GM18868 (cell line): ENCODE measurements at regions not wholly inside any gene's neighbourhood (a gene's known extent, or its start where the extent isn't known, plus 50 kb on each side); places are given as distances from the start of the nearest gene placed in this dataset.

Source experiments
- ATAC-seq: cut with Tn5 transposase; IDR thresholded peaks from one replicate; pipeline ENCODE4 v1.9.1; 2021; ENCODE audit warnings: mild to moderate bottlenecking, moderate library complexity; ENCODE audit not compliant: unreplicated experiment

- no peak for ATAC-seq
Measured at GRCh38 chr6:168791917-168792316, 350.9 kb downstream of the SMOC2 start.

- ATAC-seq: no peak
Measured at GRCh38 chr6:168789699-168790098, 348.7 kb downstream of the SMOC2 start.

GRCh38 chr6:168785720-168786511 lies 344.9 kb downstream of the SMOC2 start:
- no peak for ATAC-seq

GRCh38 chr6:168784426-168784825 lies 343.4 kb downstream of the SMOC2 start:
- no peak for ATAC-seq

- ATAC-seq: no peak
Measured at GRCh38 chr6:168783720-168784119, 342.7 kb downstream of the SMOC2 start.

GRCh38 chr6:168782187-168782751 lies 341.3 kb downstream of the SMOC2 start:
- no peak for ATAC-seq

- ATAC-seq: no peak
Measured at GRCh38 chr6:168778201-168778600, 337.2 kb downstream of the SMOC2 start.

- ATAC-seq: no peak
Measured at GRCh38 chr6:168774381-168774780, 333.4 kb downstream of the SMOC2 start.

GRCh38 chr6:168773788-168774187 lies 332.8 kb downstream of the SMOC2 start:
- ATAC-seq: no peak

- ATAC-seq: no peak
Measured at GRCh38 chr6:168765752-168766151, 324.8 kb downstream of the SMOC2 start.

- ATAC-seq: no peak
Measured at GRCh38 chr6:168756009-168756634, 315.1 kb downstream of the SMOC2 start.

- ATAC-seq: no peak
Measured at GRCh38 chr6:168746643-168747042, 305.7 kb downstream of the SMOC2 start.

- no peak for ATAC-seq
Measured at GRCh38 chr6:168746013-168746412, 305.0 kb downstream of the SMOC2 start.

- ATAC-seq: no peak
Measured at GRCh38 chr6:168744861-168745260, 303.9 kb downstream of the SMOC2 start.

- ATAC-seq: no peak
Measured at GRCh38 chr6:168741942-168742782, 301.2 kb downstream of the SMOC2 start.

- no peak for ATAC-seq
Measured at GRCh38 chr6:168741305-168741704, 300.3 kb downstream of the SMOC2 start.

GRCh38 chr6:168739381-168739780 lies 298.4 kb downstream of the SMOC2 start:
- ATAC-seq: no peak

GRCh38 chr6:168737481-168737880 lies 296.5 kb downstream of the SMOC2 start:
- no peak for ATAC-seq

GRCh38 chr6:168737014-168737413 lies 296.0 kb downstream of the SMOC2 start:
- ATAC-seq: no peak

- ATAC-seq: no peak
Measured at GRCh38 chr6:168736039-168736438, 295.1 kb downstream of the SMOC2 start.

- no peak for ATAC-seq
Measured at GRCh38 chr6:168735268-168735949, 294.4 kb downstream of the SMOC2 start.
